Chondrocyte (in vitro differentiated cells): ENCODE measurements at regions not wholly inside any gene's neighbourhood (a gene's known extent, or its start where the extent isn't known, plus 50 kb on each side); places are given as distances from the start of the nearest gene placed in this dataset.

Source experiments
- DNase-seq: peaks from one replicate; pipeline ENCODE4 v3.0.0; 2021; ENCODE audit warnings: mixed read lengths, low spot score
- H3K27ac Mint-ChIP-seq: one replicate; pipeline ENCODE4 v1.8.0; 2021; ENCODE audit warnings: mild to moderate bottlenecking, moderate library complexity, mixed read lengths; ENCODE audit not compliant: unreplicated experiment
- H3K27me3 Mint-ChIP-seq: 2 replicates; pipeline ENCODE4 v1.8.0; 2021; ENCODE audit warnings: low read depth, mixed read lengths
- H3K36me3 Mint-ChIP-seq: 2 replicates; pipeline ENCODE4 v1.8.0; 2021; ENCODE audit warnings: low read depth, mixed read lengths
- H3K4me1 Mint-ChIP-seq: 2 replicates; pipeline ENCODE4 v1.8.0; 2021; ENCODE audit warnings: low read depth, mild to moderate bottlenecking, mixed read lengths
- H3K4me3 Mint-ChIP-seq: one replicate; pipeline ENCODE4 v1.8.0; 2021; ENCODE audit warnings: mild to moderate bottlenecking, moderate library complexity, mixed read lengths; ENCODE audit not compliant: unreplicated experiment
- H3K9me3 Mint-ChIP-seq: 2 replicates; pipeline ENCODE4 v1.8.0; 2021; ENCODE audit warnings: low read depth, mixed read lengths
- CTCF ChIP-seq: fragments of 200-600 bp; sonication (generic); IDR thresholded peaks from 2 replicates; pipeline ENCODE4 v1.5.0; 2021; ENCODE audit warnings: antibody characterized with exemption, mild to moderate bottlenecking, moderate library complexity

GRCh38 chr4:188242041-188242440 is 102.8 kb downstream of the TRIML1 start:
- DNase-seq: no peak
- Mint-ChIP-seq H3K27ac (no peak overlapping the region), H3K36me3 (no peaks in the 10 kb centered on the region), H3K4me3 (no peak overlapping the region), H3K27me3 (no peaks in the 10 kb centered on the region), H3K9me3 (no peaks in the 10 kb centered on the region), H3K4me1 (no peaks in the 10 kb centered on the region)
- TF ChIP-seq CTCF: no peak

- no peaks in the 10 kb centered on the region for H3K27me3 Mint-ChIP-seq
- H3K27ac Mint-ChIP-seq: no peak overlapping the region
- H3K4me1 Mint-ChIP-seq: no peaks in the 10 kb centered on the region
- no peak overlapping the region for H3K4me3 Mint-ChIP-seq
- no peak for TF ChIP-seq CTCF
- H3K9me3 Mint-ChIP-seq: no peaks in the 10 kb centered on the region
- H3K36me3 Mint-ChIP-seq: no peaks in the 10 kb centered on the region
- DNase-seq: no peak
These were observed 106.4 kb downstream of the TRIML1 start for GRCh38 chr4:188245651-188246050.

- no peak for DNase-seq
- Mint-ChIP-seq H3K4me3 (no peak overlapping the region), H3K27ac (no peak overlapping the region), H3K36me3 (no peaks in the 10 kb centered on the region), H3K9me3 (no peaks in the 10 kb centered on the region), H3K4me1 (no peaks in the 10 kb centered on the region), H3K27me3 (no peaks in the 10 kb centered on the region)
- TF ChIP-seq CTCF: peak; percentile 59
These were observed 107.2 kb downstream of the TRIML1 start for GRCh38 chr4:188246488-188246887.

- peaks cover 29% of the 10 kb centered on the region for H3K4me1 Mint-ChIP-seq
- H3K27ac Mint-ChIP-seq: no peak overlapping the region
- no peaks in the 10 kb centered on the region for H3K36me3 Mint-ChIP-seq
- TF ChIP-seq CTCF: no peak
- H3K27me3 Mint-ChIP-seq: no peaks in the 10 kb centered on the region
- no peak for DNase-seq
- H3K9me3 Mint-ChIP-seq: no peaks in the 10 kb centered on the region
- H3K4me3 Mint-ChIP-seq: no peak overlapping the region
These were observed 115.0 kb downstream of the TRIML1 start for GRCh38 chr4:188254211-188254610.

GRCh38 chr4:188262464-188262863 is 123.2 kb downstream of the TRIML1 start:
- Mint-ChIP-seq H3K4me1 (peaks cover 59% of the 10 kb centered on the region), H3K36me3 (peaks cover 6% of the 10 kb centered on the region), H3K27me3 (no peaks in the 10 kb centered on the region), H3K27ac (peak overlapping the region; percentile 93), H3K9me3 (peaks cover 13% of the 10 kb centered on the region), H3K4me3 (no peak overlapping the region)
- DNase-seq: no peak
- TF ChIP-seq CTCF: peak; percentile 24
